ES-I3 (cell line): ENCODE measurements at regions not wholly inside any gene's neighbourhood (a gene's known extent, or its start where the extent isn't known, plus 50 kb on each side); places are given as distances from the start of the nearest gene placed in this dataset.

Experiments used
- H3K36me3 ChIP-seq: 2 replicates; pipeline ENCODE4 v1.6.1; 2013; ENCODE audit warnings: mild to moderate bottlenecking, low read length, control low read depth, moderate library complexity; ENCODE audit not compliant: insufficient read depth
- H3K4me1 ChIP-seq: 2 replicates; pipeline ENCODE4 v1.6.1; 2013; ENCODE audit warnings: mild to moderate bottlenecking, control low read depth, low read length; ENCODE audit not compliant: insufficient read depth
- H3K9ac ChIP-seq: 2 replicates; pipeline ENCODE4 v1.6.1; 2013; ENCODE audit warnings: low read depth, mild to moderate bottlenecking, low read length, moderate library complexity
- H3K9me3 ChIP-seq: 2 replicates; pipeline ENCODE4 v1.6.1; 2013; ENCODE audit warnings: mild to moderate bottlenecking, low read length, moderate library complexity; ENCODE audit not compliant: control insufficient read depth, insufficient read depth

DNA sequence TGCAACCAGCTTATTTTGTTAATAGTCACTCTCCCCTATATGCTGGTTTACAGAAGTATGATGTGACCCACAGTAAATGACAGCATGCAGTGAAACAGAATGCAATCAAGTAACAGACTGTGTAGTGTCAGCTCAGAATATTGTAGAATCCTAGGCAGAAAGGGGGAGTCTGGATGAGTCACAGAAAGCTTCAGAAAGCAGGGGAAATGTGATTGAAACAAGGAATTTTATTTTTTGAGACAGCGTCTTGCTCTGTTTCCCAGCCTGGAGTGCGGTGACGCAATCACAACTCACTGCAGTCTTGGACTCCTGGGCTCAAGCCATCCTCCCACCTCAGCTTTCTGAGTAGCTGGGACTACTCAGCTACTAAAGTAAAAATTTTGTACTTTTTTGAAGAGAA is 188.3 kb upstream of the FOXN2 start:
- no peaks in the 10 kb centered on the region; the same call in 1 of the 2 replicates for H3K36me3 ChIP-seq
- H3K4me1 ChIP-seq = no peaks in the 10 kb centered on the region
- H3K9ac ChIP-seq = no peak overlapping the region
- H3K9me3 ChIP-seq = peaks cover 3% of the 10 kb centered on the region; the same call in 1 of the 2 replicates

DNA sequence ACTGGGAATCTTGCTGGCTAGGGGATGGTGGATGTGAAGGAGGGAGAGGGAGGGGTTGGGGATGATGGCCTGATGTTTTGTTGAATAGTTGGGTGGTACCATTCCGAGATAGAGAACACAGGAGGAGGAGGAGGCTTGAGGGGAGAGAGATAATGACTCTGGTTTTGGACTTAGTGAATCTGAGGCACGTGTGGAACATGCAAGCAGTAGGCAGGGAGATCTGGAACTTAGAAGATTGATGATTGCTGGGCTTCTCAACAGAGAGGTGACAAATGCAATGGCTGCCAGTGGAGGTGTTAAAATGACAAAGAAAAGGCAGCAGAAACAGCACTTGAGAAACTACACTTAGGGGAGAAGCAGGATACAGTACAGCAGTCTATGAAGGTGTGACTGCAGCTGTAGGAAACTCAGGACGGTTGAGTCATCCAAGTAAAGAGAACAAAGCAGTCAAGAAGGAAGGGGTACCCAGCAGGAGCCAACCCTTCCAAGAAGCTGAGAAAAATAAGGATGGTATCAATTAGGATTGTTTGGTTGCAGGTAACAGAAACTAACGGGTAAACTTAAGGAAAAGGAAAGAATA is 186.8 kb upstream of the FOXN2 start:
- Histone ChIP-seq H3K36me3 (no peaks in the 10 kb centered on the region), H3K9me3 (peaks cover 3% of the 10 kb centered on the region; the same call in 1 of the 2 replicates), H3K4me1 (no peaks in the 10 kb centered on the region), H3K9ac (no peak overlapping the region)

DNA sequence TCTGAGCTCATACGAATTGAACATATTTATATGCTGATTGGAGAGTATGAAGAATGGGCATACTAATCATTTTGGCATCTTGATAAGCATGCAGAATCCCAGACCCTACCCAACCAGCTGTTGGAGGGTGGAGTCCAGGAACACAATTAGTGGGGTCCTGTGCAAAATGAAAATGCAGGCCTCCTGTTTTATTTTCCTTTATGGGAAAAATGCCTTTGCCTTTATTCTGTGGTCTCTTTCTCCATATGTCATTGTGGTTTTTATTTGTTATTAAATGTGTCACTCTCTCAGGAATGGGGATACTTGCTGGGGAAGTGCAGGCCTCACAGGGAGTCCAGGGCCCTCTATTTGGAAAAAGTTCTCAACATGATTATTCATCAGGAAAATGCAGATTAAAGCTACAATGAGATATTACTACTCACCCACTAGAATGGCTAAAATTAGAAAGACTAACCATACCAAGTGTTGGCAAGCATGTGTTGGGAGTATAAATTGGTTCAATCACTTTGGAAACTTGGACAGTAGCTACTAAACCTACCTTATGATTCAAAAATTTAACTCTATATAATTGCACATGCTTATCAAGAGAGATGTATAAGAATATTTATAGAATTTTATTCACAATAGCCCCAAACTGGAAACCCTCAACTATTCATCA is 185.1 kb upstream of the FOXN2 start:
- Histone ChIP-seq H3K36me3 (no peaks in the 10 kb centered on the region), H3K9ac (no peak overlapping the region), H3K9me3 (no peaks in the 10 kb centered on the region), H3K4me1 (no peaks in the 10 kb centered on the region)

DNA sequence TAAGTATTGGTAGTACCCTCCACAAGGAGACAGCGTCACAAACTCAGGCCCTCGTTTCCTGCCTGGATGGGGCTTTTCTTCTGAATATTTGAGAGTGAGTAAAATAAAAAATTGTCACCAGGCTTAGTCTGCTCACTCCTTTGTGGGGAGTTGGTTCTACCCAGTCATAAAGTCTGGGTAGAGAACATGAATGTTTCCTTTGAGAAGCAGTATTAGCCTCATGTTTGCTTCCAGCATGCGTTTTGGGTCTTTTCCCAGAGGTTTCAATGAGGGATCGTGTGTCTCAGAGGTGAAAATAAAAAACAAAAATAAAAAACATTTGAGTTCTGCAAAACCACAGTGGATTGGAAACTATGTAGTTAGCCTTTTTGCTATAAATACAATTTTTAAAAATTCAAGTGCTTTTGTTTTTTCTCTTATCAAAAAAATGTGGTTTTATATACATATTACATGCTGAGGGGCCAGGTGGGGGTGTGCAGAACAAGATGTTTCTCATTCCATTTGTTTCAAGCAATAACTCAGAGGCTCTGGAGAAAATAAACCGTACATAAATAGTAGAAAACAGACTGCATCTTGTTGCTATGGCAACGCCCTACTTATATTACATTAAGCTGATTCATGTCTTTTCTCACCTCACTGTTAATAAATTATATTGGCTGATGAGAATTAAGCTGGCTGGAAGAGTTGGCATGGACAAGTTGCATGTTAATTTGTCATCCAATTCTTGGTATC is 182.8 kb upstream of the FOXN2 start:
- H3K4me1 ChIP-seq = no peaks in the 10 kb centered on the region
- H3K9me3 ChIP-seq = no peaks in the 10 kb centered on the region
- no peaks in the 10 kb centered on the region for H3K36me3 ChIP-seq
- no peak overlapping the region for H3K9ac ChIP-seq

DNA sequence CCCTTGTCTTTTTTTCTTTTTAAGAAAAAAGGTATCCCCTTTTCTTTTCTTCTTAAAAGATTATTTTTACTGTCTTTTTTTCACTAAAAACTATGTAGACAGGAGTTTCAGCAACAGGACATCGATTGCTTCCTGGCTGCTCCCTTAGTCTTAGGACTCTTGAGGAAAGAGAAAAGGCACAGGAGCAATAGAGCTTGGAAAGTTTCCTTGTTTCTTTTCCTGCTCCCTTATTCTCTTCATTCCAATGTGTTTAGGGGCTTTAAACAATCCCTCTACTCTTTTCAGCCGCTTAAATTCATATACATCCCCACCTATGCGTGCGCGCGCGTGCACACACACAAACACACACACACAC is 182.2 kb upstream of the FOXN2 start:
- Histone ChIP-seq H3K9ac (no peak overlapping the region), H3K9me3 (no peaks in the 10 kb centered on the region), H3K4me1 (no peaks in the 10 kb centered on the region), H3K36me3 (no peaks in the 10 kb centered on the region)

DNA sequence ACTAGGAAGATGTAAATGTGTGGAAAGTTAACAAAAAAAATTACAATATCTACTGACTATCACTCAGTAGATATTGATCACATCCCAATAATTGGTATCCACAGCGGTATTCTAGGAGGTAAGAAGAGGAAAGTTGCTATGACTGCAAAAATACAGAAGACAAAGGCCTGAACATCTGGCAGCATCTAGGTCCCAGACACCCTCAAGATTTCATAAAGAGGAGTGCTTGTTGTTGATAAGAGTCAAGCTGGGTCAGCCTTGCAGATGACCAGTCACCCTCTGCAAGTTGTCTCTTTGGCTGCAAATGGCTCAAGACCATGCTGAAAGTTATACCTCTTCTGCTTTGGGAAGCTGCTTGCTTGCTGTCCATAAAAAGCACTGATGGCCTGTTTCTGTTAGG is 179.8 kb upstream of the FOXN2 start:
- no peaks in the 10 kb centered on the region for H3K9me3 ChIP-seq
- no peaks in the 10 kb centered on the region for H3K4me1 ChIP-seq
- H3K36me3 ChIP-seq = no peaks in the 10 kb centered on the region
- no peak overlapping the region for H3K9ac ChIP-seq

DNA sequence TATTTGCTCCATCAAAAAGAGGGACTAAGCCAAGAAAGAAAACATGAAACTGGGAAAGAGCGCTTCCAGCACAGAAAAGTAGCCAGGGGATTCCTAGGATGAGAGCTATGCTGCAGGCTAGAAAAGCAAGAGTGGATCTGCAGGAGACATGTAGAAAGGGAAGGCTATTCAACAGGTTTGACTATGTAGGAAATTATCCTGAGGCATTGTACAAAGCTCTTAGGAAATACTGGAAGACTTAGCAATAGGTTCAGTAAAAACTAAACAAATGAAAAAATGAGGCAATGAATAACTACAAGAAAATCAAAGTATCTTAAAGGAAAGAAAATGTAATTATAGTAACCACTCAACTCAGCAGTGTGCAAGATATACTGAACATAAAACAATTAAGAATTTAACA is 178.7 kb upstream of the FOXN2 start:
- Histone ChIP-seq H3K9me3 (no peaks in the 10 kb centered on the region), H3K36me3 (no peaks in the 10 kb centered on the region), H3K9ac (no peak overlapping the region), H3K4me1 (no peaks in the 10 kb centered on the region)

DNA sequence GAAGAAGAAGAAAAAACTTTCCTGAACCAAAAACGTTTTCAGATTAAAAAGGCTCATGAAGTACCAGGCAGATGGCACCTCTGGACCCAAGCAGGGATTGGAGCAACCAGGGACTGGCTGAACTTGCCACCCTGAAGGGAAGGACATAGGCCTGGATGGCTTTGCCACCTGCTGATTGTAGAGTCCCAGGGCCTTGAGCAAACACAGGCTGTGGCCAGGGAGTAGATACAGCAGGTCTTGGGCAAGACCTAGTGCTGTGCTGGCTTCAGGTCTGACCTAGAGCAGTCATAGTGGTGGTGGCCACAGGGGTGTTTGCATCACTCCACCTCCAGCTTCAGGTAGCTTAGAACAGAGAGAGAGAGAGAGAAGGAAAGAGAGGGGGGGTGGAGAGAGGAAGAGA is 176.7 kb upstream of the FOXN2 start:
- Histone ChIP-seq H3K36me3 (no peaks in the 10 kb centered on the region), H3K9ac (no peak overlapping the region)

DNA sequence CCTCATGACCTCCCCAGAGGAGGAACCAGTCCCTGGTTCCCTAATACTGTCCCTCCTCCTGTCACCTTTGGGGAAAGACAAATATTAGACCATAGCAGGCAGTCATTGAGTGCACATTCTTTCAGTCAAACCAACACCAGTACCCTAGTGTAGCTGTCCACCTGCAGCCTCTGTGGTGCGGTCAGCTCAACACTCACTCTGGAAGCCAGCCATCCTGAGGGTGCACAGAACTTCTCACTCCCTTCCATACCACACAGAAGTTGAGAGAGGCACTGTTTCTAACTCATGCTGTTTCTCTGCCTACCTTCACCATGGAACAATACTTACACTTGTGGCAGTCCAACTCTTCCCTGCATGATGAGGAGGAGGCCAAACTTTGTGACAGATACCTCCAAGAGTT is 175.6 kb upstream of the FOXN2 start:
- Histone ChIP-seq H3K9me3 (no peaks in the 10 kb centered on the region), H3K9ac (no peak overlapping the region), H3K4me1 (no peaks in the 10 kb centered on the region), H3K36me3 (no peaks in the 10 kb centered on the region)

More for the DNA sequence above, 176.7 kb upstream of the FOXN2 start:
- Histone ChIP-seq H3K4me1 (no peaks in the 10 kb centered on the region), H3K9me3 (no peaks in the 10 kb centered on the region)

DNA sequence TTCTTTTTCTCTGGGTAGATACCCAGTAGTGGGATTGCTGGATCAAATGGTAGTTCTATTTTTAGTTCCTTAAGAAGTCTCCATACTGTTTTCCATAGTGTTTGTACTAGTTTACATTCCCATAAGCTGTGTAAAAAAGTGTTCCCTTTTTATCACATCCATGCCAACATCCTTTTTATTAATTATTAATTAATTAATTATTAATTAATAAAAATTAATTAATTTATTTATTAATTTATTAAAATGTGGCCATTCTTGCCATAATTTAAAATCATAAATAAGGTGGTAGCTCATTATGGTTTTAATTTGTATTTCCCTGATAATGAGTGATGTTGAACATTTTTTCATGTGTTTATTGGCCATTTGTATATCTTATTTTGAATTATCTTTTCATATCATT is 173.9 kb upstream of the FOXN2 start:
- H3K36me3 ChIP-seq = no peaks in the 10 kb centered on the region
- peaks cover 2% of the 10 kb centered on the region; the same call in 1 of the 2 replicates for H3K4me1 ChIP-seq
- H3K9me3 ChIP-seq = no peaks in the 10 kb centered on the region
- H3K9ac ChIP-seq = no peak overlapping the region

DNA sequence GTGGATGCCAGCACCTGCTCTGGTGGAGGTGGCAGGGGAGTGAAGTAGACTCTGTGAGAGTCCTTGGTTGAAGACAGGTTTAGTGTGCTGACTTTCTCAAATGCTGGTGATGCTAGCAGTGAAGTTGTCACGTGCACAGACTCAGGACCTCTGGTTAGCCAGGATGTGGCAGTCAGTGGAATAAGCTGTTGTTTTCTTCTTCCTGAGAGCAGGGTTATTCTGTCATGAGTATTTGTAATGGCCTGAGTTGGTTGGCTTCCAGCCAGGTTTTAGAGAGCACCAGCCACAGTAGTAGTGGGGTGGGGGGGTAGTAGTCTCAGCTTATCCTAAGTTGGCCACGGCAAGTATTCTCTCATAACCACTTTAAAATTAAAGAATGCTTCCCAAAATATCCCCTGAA is 169.7 kb upstream of the FOXN2 start:
- Histone ChIP-seq H3K9me3 (no peaks in the 10 kb centered on the region), H3K4me1 (peaks cover 6% of the 10 kb centered on the region; the same call in 1 of the 2 replicates), H3K9ac (no peak overlapping the region), H3K36me3 (no peaks in the 10 kb centered on the region)

DNA sequence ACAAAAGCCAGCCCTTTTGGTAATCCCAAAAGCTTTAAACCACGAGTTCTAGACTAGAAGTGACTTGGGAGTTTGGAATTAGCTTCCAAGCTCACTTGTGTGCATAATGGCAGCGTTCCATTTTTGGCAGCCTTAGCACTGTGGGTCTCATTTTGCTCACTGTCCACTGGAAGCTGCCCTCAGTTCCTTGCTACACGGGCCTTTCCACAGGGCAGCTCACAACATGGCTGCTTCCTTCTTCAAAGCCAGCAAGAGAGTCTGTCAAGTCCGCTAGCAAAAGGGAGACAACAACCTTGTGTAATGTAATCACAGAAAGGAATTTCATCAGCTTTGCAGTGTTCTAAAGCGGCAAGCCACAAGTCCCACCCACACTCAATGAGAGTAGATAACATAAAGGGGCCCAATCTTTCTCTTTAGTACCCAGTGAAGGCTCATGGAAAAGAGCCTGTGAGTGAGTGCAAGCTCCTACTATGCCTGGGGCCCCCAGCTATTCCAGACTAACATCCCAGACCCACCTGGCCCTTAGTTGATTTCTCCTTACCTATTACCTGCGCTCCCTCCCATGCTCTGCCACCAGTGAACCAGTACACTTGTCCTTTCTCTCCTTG is 168.5 kb upstream of the FOXN2 start:
- Histone ChIP-seq H3K9me3 (no peaks in the 10 kb centered on the region), H3K4me1 (peaks cover 6% of the 10 kb centered on the region; the same call in 1 of the 2 replicates), H3K9ac (no peak overlapping the region), H3K36me3 (no peaks in the 10 kb centered on the region)

DNA sequence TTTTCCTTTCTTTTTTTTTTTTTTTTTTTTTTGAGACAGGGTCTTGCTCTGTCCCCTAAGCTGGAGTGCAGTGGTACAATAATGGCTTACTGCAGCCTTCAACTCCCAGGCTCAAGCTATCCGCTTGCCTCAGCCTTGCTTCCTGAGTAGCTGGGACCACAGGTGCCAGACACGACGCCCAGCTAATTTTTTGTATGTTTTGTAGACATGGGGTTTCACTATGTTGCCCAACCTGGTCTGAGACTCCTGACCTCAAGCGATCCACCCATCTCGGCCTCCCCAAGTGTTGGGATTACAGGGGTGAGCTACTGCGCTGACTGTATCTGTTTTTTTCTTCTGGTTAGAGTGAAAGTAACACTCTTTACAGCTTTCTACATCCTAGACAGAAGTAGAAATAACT is 167.9 kb upstream of the FOXN2 start:
- peaks cover 6% of the 10 kb centered on the region; the same call in 1 of the 2 replicates for H3K4me1 ChIP-seq
- H3K9ac ChIP-seq = no peak overlapping the region
- H3K36me3 ChIP-seq = no peaks in the 10 kb centered on the region
- H3K9me3 ChIP-seq = no peaks in the 10 kb centered on the region

DNA sequence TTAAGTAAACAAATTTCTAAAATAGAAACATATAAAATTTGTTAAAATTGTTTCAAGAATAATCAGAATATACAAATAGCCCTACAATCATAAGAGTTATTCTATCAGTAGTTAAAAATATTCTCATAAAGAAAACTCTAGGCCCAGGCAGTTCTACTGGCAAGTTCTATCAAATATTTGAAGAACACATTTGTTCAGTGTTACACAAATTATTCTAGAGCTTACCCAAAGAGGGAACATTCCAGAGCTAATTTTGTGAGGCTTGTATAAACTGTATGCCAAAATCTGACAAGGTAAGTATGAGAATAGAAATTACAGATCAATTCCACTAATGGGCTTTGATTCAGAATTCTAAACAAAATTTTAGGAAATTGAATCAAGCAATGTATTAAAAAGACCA is 166.8 kb upstream of the FOXN2 start:
- no peaks in the 10 kb centered on the region for H3K36me3 ChIP-seq
- peaks cover 6% of the 10 kb centered on the region; the same call in 1 of the 2 replicates for H3K4me1 ChIP-seq
- H3K9me3 ChIP-seq = no peaks in the 10 kb centered on the region
- no peak overlapping the region for H3K9ac ChIP-seq
